NOMO-1 (cell line): ENCODE measurements at regions not wholly inside any gene's neighbourhood (a gene's known extent, or its start where the extent isn't known, plus 50 kb on each side); places are given as distances from the start of the nearest gene placed in this dataset.
A peak's percentile ranks its signal among the peaks of the same experiment; 100 is the strongest.

Experiments
- DNase-seq, 2 experiments: peaks; one replicate each; lab custom pipeline; 2025; ENCODE audit not compliant: unreplicated experiment in 2 of 2; lab: John Stamatoyannopoulos, UW

GRCh38 chr2:18104595-18105224 is 226.2 kb downstream of the KCNS3 start:
- no peak for DNase-seq

- no peak for DNase-seq
Measured at GRCh38 chr2:18096836-18097405, 218.5 kb downstream of the KCNS3 start.

GRCh38 chr2:18094277-18094676 is 215.8 kb downstream of the KCNS3 start:
- no peak for DNase-seq

- no peak for DNase-seq
Measured at GRCh38 chr2:18093196-18093595, 214.7 kb downstream of the KCNS3 start.

GRCh38 chr2:18092760-18093159 is 214.3 kb downstream of the KCNS3 start:
- DNase-seq: no peak

GRCh38 chr2:18085593-18085992 is 207.1 kb downstream of the KCNS3 start:
- DNase-seq: no peak

- no peak for DNase-seq
Measured at GRCh38 chr2:18084376-18084775, 205.9 kb downstream of the KCNS3 start.

GRCh38 chr2:18083806-18084205 is 205.3 kb downstream of the KCNS3 start:
- no peak for DNase-seq

GRCh38 chr2:18078216-18078615 is 199.7 kb downstream of the KCNS3 start:
- no peak for DNase-seq

GRCh38 chr2:18077704-18078103 is 199.2 kb downstream of the KCNS3 start:
- peak; percentile 57 to 84 for DNase-seq

GRCh38 chr2:18077231-18077630 is 198.8 kb downstream of the KCNS3 start:
- no peak for DNase-seq

- no peak for DNase-seq
Measured at GRCh38 chr2:18074476-18074875, 196.0 kb downstream of the KCNS3 start.

- no peak for DNase-seq
Measured at GRCh38 chr2:18073601-18074000, 195.1 kb downstream of the KCNS3 start.

GRCh38 chr2:18067588-18068384 is 189.3 kb downstream of the KCNS3 start:
- DNase-seq: no peak

- DNase-seq: no peak
Measured at GRCh38 chr2:18066894-18067293, 188.4 kb downstream of the KCNS3 start.

GRCh38 chr2:18066066-18066465 is 187.6 kb downstream of the KCNS3 start:
- DNase-seq: no peak

- no peak for DNase-seq
Measured at GRCh38 chr2:18065249-18065648, 186.8 kb downstream of the KCNS3 start.

- DNase-seq: no peak
Measured at GRCh38 chr2:18063826-18064470, 185.5 kb downstream of the KCNS3 start.

- no peak for DNase-seq
Measured at GRCh38 chr2:18062892-18063291, 184.4 kb downstream of the KCNS3 start.

- DNase-seq: no peak
Measured at GRCh38 chr2:18061717-18062116, 183.2 kb downstream of the KCNS3 start.

GRCh38 chr2:18057657-18058056 is 179.2 kb downstream of the KCNS3 start:
- DNase-seq: no peak

GRCh38 chr2:18055290-18055689 is 176.8 kb downstream of the KCNS3 start:
- no peak for DNase-seq
